Transverse colon (tissue), 3 donors: ENCODE measurements at regions not wholly inside any gene's neighbourhood (a gene's known extent, or its start where the extent isn't known, plus 50 kb on each side); places are given as distances from the start of the nearest gene placed in this dataset.

Experiments used
- CTCF ChIP-seq, 5 experiments: fragments of 200-600 bp in 3 of 5; fragments of 450-650 bp in 2 of 5; sonication (generic) in 3 of 5; IDR thresholded peaks; 1 replicate in 2 of 5; 2 replicates in 3 of 5; pipeline ENCODE4 v1.5.1; 2016 to 2017; ENCODE audit warnings: antibody characterized with exemption in 5 of 5, inconsistent platforms in 3 of 5, mild to moderate bottlenecking in 2 of 5, moderate library complexity in 1 of 5
- POLR2A ChIP-seq: fragments of 450-650 bp; IDR thresholded peaks from one replicate; pipeline ENCODE4 v1.6.1; 2016; ENCODE audit warnings: antibody characterized with exemption, mild to moderate bottlenecking, moderate library complexity

DNA sequence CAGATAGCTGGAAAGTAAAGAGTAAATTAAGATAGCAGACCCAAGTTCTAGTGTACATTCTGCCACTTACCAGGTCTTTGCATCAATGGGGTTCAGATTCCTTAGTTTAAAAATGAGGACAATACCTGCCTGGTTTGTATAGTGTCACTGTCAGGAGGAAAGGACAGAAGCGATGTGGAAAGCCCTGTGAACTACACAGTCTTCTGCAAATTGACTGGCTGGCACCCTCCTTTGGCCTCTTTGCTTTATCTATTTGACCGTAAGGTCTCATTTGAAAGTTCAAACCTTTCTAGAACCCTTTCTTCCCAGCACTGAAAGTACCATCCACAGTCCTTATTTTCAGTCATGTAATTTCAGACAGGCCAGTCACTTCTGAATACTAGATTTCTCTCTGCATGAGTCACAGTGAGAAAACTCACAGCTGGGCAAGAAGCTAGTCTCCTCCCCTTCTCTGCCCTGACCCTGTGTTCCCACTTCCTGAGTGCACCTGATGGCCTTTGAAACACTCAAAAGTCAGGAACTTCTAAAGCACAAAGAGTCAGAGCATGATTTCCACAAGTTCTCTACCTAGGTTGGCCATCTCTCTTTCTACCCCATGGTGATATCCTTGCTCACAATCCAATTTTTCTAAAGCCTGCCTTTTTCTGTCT is 91.3 kb upstream of the RASEF start:
- TF ChIP-seq CTCF (IDR thresholded peaks at IDR 0.05), result no peak
- TF ChIP-seq POLR2A, result no peak
